ENCODE measurements at regions not wholly inside any gene's neighbourhood (a gene's known extent, or its start where the extent isn't known, plus 50 kb on each side); places are given as distances from the start of the nearest gene placed in this dataset.

DNA sequence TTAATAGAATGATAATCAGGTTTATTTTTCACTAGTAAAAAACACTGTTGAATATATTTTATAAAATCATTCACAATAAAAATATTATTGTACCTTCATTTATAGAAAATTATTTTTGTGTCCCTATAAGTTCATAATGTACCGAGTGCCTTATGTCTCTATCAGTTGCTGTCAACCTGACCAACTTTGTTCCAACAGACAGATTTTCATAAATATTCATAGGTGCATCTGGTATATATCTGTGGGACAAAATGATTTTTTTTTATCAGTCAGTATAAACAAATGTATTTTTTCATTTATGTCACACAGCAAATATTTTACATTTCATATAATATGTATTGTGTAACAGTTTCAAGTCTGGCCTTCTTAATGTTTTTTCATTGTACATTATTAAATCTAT, 195.9 kb downstream of the HGF start:
- no peak overlapping the region for H3K4me3 ChIP-seq (ENCODE audit: low read depth, low read length)
- no peak for DNase-seq (ENCODE audit: low read depth)
- no peak for TF ChIP-seq MYC (IDR thresholded peaks at IDR 0.05; ENCODE audit: low read depth, low read length)

DNA sequence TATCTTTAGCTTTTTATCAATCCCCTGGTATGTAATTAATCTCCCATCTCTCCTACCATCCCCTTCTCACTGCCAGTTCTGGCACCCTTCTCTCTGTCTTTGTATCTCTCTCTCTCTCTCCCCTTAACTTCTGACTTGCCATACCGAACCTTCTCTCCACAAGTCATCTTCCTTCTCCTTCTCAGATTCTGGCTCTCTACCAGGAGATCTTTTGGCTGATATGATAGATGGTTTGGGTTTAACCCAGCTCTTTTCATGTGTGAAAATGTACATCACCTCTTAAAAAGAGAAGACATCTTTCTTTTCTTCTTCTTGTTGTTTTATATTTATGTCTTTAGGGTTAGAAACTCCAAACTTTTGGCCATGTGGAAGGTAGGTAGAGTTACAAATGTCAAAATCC, 196.7 kb downstream of the HGF start:
- H3K4me3 ChIP-seq (ENCODE audit: low read depth, low read length) = no peak overlapping the region
- no peak for TF ChIP-seq MYC (IDR thresholded peaks at IDR 0.05; ENCODE audit: low read depth, low read length)
- TF ChIP-seq, protein P1, sequence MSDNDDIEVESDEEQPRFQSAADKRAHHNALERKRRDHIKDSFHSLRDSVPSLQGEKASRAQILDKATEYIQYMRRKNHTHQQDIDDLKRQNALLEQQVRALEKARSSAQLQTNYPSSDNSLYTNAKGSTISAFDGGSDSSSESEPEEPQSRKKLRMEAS (IDR thresholded peaks at IDR 0.05; ENCODE audit: low read depth, low read length) = no peak
- TF ChIP-seq, protein P2, sequence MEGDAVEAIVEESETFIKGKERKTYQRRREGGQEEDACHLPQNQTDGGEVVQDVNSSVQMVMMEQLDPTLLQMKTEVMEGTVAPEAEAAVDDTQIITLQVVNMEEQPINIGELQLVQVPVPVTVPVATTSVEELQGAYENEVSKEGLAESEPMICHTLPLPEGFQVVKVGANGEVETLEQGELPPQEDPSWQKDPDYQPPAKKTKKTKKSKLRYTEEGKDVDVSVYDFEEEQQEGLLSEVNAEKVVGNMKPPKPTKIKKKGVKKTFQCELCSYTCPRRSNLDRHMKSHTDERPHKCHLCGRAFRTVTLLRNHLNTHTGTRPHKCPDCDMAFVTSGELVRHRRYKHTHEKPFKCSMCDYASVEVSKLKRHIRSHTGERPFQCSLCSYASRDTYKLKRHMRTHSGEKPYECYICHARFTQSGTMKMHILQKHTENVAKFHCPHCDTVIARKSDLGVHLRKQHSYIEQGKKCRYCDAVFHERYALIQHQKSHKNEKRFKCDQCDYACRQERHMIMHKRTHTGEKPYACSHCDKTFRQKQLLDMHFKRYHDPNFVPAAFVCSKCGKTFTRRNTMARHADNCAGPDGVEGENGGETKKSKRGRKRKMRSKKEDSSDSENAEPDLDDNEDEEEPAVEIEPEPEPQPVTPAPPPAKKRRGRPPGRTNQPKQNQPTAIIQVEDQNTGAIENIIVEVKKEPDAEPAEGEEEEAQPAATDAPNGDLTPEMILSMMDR (IDR thresholded peaks at IDR 0.05; ENCODE audit: low read depth, low read length) = no peak
- TF ChIP-seq POLR2A (IDR thresholded peaks at IDR 0.05; ENCODE audit: extremely low read depth, insufficient read length) = no peak
- no peak for DNase-seq (ENCODE audit: low read depth)

DNA sequence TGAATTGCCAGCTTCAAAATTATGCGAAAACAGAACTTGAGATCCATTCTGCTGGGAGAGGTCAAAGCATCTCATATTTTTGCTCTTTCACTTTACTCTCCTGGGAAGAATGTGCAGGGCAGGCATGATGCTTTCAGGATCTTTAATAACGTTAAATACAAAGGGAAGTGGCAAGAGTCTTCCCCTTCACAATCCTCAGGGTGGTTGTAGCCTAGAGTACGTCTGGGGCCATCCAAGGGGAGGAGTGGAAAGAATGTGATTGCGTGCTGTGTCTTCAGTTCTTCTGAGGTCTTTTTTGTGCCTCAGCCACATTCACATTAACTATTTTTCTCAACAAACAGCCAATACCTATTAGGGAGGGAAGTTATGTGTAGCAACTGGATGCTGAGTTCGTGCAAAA, 207.3 kb downstream of the HGF start:
- no peak for DNase-seq (ENCODE audit: low read depth)
- TF ChIP-seq POLR2A (IDR thresholded peaks at IDR 0.05; ENCODE audit: extremely low read depth, insufficient read length) (no peak), MYC (IDR thresholded peaks at IDR 0.05; ENCODE audit: low read depth, low read length) (no peak)
- TF ChIP-seq, protein P2 (IDR thresholded peaks at IDR 0.05; ENCODE audit: low read depth, low read length) = no peak
- TF ChIP-seq, protein P1 (IDR thresholded peaks at IDR 0.05; ENCODE audit: low read depth, low read length) = no peak
- no peak overlapping the region for H3K4me3 ChIP-seq (ENCODE audit: low read depth, low read length)

DNA sequence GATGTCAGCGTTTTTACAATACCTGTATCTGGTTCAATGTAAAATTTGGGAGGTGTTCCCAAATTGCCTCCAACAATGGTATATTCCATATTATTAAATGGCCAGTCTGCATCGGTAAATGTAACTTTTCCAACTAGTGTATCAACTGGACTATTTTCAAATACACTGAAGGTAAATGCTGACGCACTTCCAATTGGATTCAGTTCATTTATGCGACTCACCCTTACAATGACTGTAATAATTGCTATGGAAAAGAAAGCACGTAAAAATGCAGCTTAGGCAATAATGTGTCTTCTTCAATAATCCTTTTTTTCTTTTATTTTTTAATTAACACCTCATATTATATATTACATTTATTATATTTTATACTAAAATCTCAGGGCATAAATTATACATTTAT, 209.1 kb downstream of the HGF start:
- TF ChIP-seq, protein P1 (IDR thresholded peaks at IDR 0.05; ENCODE audit: low read depth, low read length) = no peak
- TF ChIP-seq, protein P2 (IDR thresholded peaks at IDR 0.05; ENCODE audit: low read depth, low read length) = no peak
- no peak overlapping the region for H3K4me3 ChIP-seq (ENCODE audit: low read depth, low read length)
- DNase-seq (ENCODE audit: low read depth) = no peak

DNA sequence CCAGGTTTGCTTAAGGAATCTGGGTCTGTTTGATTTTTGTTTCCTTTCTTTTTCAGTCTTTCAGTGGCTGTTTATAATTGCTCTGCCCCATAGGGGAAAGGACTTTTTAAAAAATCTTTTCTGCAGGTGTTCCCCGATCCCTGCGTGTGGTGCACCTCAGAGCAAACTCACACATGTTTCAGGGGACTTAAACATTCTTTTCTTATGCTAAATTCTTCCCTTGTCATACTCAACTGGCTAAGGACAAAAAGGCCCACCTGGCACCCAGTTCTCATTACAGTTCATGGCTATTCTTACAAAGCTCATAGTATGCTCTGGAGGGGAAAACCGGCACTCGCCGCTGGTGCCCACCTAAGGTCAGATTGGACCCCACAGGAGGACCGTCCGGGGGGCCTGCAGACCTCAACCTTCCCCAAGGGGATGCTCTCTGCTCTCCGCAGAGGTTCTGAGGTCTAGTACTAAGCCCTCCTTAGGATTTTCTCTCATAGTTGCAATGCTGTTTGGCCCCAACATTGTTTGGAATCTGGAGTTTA, 220.3 kb downstream of the HGF start:
- DNase-seq (ENCODE audit: low read depth) = no peak
- no peak overlapping the region for H3K4me3 ChIP-seq (ENCODE audit: low read depth, low read length)
- TF ChIP-seq POLR2A (IDR thresholded peaks at IDR 0.05; ENCODE audit: extremely low read depth, insufficient read length) (no peak), MYC (IDR thresholded peaks at IDR 0.05; ENCODE audit: low read depth, low read length) (no peak)
- TF ChIP-seq, protein P1 (IDR thresholded peaks at IDR 0.05; ENCODE audit: low read depth, low read length) = no peak
- TF ChIP-seq, protein P2 (IDR thresholded peaks at IDR 0.05; ENCODE audit: low read depth, low read length) = no peak

DNA sequence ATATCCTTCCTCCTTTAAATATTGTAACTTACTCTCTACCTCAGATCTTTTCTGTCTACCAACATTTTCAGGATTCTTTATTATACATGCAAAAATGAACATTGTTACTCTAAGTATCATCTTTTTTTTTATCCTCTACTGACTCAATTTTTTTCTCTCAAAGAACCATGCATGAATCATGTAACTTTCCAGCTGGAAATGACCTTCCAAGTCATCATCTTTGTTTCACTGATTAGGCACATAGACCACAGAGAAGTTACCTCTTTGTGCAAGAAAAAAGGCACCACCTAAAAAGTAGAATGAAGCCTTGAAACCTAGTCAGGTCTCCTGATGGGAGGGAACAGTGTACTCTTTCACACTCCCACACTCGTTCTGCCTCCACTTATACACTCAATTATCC, 234.9 kb downstream of the HGF start:
- H3K4me3 ChIP-seq (ENCODE audit: low read depth, low read length) = no peak overlapping the region
- no peak for DNase-seq (ENCODE audit: low read depth)
- TF ChIP-seq, protein P2 (IDR thresholded peaks at IDR 0.05; ENCODE audit: low read depth, low read length) = no peak
- TF ChIP-seq, protein P1 (IDR thresholded peaks at IDR 0.05; ENCODE audit: low read depth, low read length) = no peak
- TF ChIP-seq MYC (IDR thresholded peaks at IDR 0.05; ENCODE audit: low read depth, low read length) (no peak), POLR2A (IDR thresholded peaks at IDR 0.05; ENCODE audit: extremely low read depth, insufficient read length) (no peak)
